ENCODE measurements at regions not wholly inside any gene's neighbourhood (a gene's known extent, or its start where the extent isn't known, plus 50 kb on each side); places are given as distances from the start of the nearest gene placed in this dataset.
"Not testable (repeated sequence)": the region's sequence is repeated elsewhere in the genome, so short reads cannot be mapped to it uniquely, and the experiment has no call there.

DNA sequence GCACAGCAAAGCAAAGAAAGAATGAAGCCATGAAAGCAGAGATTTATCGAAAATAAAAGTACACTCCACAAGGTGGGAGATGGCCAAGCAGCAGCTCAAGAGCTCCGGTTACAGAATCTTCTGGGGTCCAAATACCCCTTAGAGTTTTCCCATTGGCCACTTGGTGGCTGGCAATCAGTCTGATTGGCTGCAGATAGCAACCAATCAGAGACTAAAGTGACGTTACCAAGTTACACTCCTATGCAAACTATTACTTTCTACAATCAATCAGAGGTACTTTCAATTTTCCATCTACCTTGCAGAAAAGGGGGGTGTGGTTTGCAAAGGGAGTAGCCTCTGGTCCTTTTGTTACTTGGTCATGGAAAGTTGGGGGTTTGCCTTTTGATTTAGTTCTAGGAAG, 58.0 kb upstream of the AUTS2 start:
- ChIA-PET CTCF (no interaction called here), POLR2A (no interaction called here)
- Histone ChIP-seq H3K4me3 (ENCODE audit: control insufficient read depth in 1 of 7, extremely low read depth in 1 of 7, insufficient read depth in 4 of 7, low read depth in 2 of 7, low read length in 6 of 7) (no peak overlapping the region), H3K36me3 (ENCODE audit: control insufficient read depth in 4 of 4, insufficient read depth in 4 of 4, low read length in 3 of 4) (no peaks in the 10 kb centered on the region), H3K4me1 (ENCODE audit: control extremely low read depth in 1 of 4, control insufficient read depth in 4 of 4, insufficient read depth in 4 of 4, low read length in 3 of 4) (no peaks in the 10 kb centered on the region), H3K9me3 (ENCODE audit: control extremely low read depth in 1 of 5, control insufficient read depth in 4 of 5, insufficient read depth in 2 of 5, low read depth in 1 of 5, low read length in 4 of 5) (no peaks in the 10 kb centered on the region), H3K27me3 (replicated peaks in 2 of 5; ENCODE audit: control insufficient read depth in 4 of 5, insufficient read depth in 5 of 5, low read length in 4 of 5) (no peaks in the 10 kb centered on the region), H3K27ac (ENCODE audit: insufficient read depth in 1 of 2, low read depth in 1 of 2, low read length in 2 of 2, poor library complexity in 1 of 2, severe bottlenecking in 2 of 2) (no peak overlapping the region)
- DNase-seq = no peak
- WGBS (ENCODE audit: insufficient coverage) = 96% methylated on average over 2 of the region's 3 CpGs

DNA sequence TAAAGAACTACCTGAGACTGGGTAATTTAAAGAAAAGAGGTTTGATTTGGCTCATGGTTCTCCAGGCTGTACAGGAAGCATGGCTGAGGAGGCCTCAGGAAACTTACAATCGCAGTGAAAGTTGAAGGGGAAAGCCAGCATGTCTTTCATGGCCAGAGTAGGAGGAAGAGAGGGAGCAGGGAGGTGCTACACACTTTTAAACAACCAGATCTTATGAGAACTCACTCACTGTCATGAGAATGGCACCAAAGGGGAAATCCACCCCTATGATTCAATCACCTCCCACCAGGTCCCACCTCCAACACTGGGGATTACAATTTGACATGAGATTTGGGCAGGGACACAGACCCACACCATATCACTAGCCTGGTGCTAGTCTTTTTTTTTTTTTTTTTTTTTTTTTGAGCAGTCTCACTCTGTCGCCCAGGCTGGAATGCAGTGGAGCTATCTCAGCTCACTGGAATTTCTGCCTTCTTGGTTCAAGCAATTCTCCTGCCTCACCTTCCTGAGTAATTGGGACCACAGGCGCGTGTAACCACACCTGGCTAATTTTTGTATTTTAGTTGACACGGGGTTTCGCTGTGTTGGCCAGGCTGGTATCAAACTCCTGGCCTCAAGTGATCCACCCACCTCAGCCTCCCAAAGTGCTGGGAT, 56.4 kb upstream of the AUTS2 start:
- H3K4me1 ChIP-seq (ENCODE audit: control extremely low read depth in 1 of 4, control insufficient read depth in 4 of 4, insufficient read depth in 4 of 4, low read length in 3 of 4); DNase-seq; H3K9me3 ChIP-seq (ENCODE audit: control extremely low read depth in 1 of 5, control insufficient read depth in 4 of 5, insufficient read depth in 2 of 5, low read depth in 1 of 5, low read length in 4 of 5); H3K27ac ChIP-seq (ENCODE audit: insufficient read depth in 1 of 2, low read depth in 1 of 2, low read length in 2 of 2, poor library complexity in 1 of 2, severe bottlenecking in 2 of 2); H3K4me3 ChIP-seq (ENCODE audit: control insufficient read depth in 1 of 7, extremely low read depth in 1 of 7, insufficient read depth in 4 of 7, low read depth in 2 of 7, low read length in 6 of 7); H3K36me3 ChIP-seq (ENCODE audit: control insufficient read depth in 4 of 4, insufficient read depth in 4 of 4, low read length in 3 of 4); POLR2A ChIA-PET; H3K27me3 ChIP-seq (replicated peaks in 2 of 5; ENCODE audit: control insufficient read depth in 4 of 5, insufficient read depth in 5 of 5, low read length in 4 of 5): not testable (repeated sequence)
- 100% methylated on average over 1 of the region's 6 CpGs for WGBS (ENCODE audit: insufficient coverage)
- CTCF ChIA-PET = interaction anchor here (1.2 kb wide), 2 partner anchors 8 to 35 kb away, joined by 3 read pairs; no protein-coding TSS in a partner anchor

DNA sequence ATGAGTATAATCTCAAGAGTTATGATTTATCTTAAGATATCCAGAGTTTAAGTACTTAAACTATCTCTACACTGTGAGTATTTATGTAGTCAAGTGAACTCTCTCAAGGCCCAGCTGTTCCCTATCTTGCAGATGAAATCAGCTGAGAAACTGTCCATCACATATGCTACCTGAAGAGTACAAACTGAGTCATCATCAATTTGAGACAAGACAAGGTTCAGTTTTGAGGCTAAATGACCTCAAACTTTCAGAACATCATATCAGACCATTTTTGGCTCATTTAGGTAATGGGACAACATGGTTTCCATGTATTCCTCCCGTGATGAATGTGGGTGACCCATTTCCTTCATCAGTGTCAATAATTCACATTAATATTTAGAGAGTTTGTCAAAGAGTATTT, 53.1 kb upstream of the AUTS2 start:
- Histone ChIP-seq H3K9me3 (ENCODE audit: control extremely low read depth in 1 of 5, control insufficient read depth in 4 of 5, insufficient read depth in 2 of 5, low read depth in 1 of 5, low read length in 4 of 5) (no peaks in the 10 kb centered on the region), H3K27ac (ENCODE audit: insufficient read depth in 1 of 2, low read depth in 1 of 2, low read length in 2 of 2, poor library complexity in 1 of 2, severe bottlenecking in 2 of 2) (no peak overlapping the region), H3K4me3 (ENCODE audit: control insufficient read depth in 1 of 7, extremely low read depth in 1 of 7, insufficient read depth in 4 of 7, low read depth in 2 of 7, low read length in 6 of 7) (no peak overlapping the region), H3K27me3 (replicated peaks in 2 of 5; ENCODE audit: control insufficient read depth in 4 of 5, insufficient read depth in 5 of 5, low read length in 4 of 5) (no peaks in the 10 kb centered on the region), H3K4me1 (ENCODE audit: control extremely low read depth in 1 of 4, control insufficient read depth in 4 of 4, insufficient read depth in 4 of 4, low read length in 3 of 4) (no peaks in the 10 kb centered on the region), H3K36me3 (ENCODE audit: control insufficient read depth in 4 of 4, insufficient read depth in 4 of 4, low read length in 3 of 4) (no peaks in the 10 kb centered on the region)
- WGBS (ENCODE audit: insufficient coverage) = no CpG with 5 or more reads among the region's 1 CpG
- POLR2A ChIA-PET = no interaction called here
- DNase-seq = no peak
- CTCF ChIA-PET = no interaction called here
